ENCODE measurements at regions not wholly inside any gene's neighbourhood (a gene's known extent, or its start where the extent isn't known, plus 50 kb on each side); places are given as distances from the start of the nearest gene placed in this dataset.
"Not testable (repeated sequence)": the region's sequence is repeated elsewhere in the genome, so short reads cannot be mapped to it uniquely, and the experiment has no call there.

GRCh38 chr6:74069089-74069581, 373.1 kb downstream of the CD109 start:
- DNase-seq: no peak

DNA sequence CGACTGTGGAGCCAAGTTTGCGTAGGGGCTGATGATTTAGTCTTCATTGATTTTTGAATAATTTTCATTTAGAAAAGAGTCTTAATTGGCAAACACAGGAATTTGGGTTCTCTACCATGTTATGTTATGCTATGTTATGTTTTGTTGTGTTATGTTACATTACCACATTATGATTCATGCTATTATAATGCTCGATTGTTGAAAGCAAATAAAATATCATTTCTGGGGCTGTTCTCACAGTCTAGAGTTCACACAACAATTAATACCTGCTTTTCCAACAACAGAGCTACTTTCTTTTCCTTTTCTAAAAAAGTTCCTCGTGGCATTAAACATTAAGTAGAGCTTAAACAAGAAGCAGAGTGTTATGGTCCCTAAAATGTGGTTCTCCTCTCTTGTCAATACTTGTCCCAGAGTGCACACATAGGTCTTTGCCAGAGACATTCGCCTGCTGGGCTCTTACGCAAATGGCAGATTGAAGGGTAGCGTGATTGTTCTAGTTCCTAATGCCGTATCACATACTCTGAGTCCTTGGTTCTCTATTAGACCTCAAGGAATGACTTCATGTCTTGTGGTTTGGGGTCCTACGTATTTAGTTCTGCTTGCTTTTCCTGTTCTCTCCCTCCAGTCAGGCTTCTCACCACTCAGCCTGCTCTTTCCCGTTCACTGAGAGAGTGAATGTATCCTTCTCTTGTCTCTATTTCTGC, 370.3 kb downstream of the CD109 start:
- DNase-seq: no peak

DNA sequence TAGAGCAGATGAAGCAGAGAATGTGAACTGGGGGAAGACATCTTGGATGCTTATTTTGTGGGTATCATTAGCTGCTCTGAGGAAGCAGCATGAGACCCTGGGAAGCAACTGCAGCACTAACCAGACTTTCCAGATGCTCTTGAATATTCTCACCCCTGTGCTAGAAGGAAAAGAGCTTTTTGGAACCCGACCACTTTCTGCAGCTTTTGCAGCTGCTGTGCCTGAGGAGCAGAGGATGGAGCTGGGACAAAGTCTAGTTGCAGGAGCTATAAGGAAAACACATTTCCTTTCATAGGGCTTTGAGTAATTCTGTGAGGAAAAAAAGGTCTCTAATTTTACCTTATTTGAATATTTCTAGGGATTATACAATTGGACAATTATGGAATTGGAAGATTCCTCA, 369.7 kb downstream of the CD109 start:
- no peak for DNase-seq

- no peak for DNase-seq
Observed at GRCh38 chr6:74063391-74063790, 367.4 kb downstream of the CD109 start.

GRCh38 chr6:74061201-74061600, 365.2 kb downstream of the CD109 start:
- DNase-seq: no peak

DNA sequence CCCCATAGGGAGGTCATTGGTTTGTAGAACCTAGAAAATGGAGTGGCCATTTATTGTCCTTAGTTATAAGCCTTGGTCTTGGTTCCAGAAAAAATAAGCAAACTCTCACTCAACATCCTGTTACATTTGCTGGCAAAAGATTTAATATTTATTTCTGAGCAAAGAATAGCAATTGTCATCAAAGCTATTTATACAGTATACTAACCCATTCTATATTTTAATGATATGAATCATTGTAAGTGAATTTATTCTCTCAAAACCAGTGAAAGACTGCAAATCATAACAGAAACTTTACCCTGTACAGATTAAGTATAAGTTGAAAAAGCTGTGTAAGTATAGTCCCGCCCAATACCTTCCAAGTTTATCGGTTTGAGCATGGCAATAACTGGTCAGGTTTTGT, 364.4 kb downstream of the CD109 start:
- DNase-seq: no peak

- DNase-seq: no peak
Observed at GRCh38 chr6:74058606-74059005, 362.6 kb downstream of the CD109 start.

DNA sequence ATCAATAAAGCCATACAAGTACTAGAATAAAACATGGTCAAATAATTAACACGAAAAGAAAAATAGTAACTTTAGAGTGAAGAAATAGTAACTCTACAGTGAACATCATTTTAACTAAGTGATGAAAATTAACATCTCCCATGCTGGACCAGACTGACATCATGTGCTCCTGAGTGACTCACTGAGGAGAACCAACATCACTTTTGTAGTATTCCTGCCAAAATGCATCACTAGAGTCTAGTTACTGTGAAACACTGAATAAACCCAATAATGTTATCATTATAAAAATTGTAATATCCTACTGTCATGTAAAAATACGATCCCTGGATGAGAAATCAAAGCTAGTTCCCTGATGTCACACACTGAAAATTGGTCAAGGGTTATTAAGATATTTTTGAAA, 361.3 kb downstream of the CD109 start:
- no peak for DNase-seq

DNA sequence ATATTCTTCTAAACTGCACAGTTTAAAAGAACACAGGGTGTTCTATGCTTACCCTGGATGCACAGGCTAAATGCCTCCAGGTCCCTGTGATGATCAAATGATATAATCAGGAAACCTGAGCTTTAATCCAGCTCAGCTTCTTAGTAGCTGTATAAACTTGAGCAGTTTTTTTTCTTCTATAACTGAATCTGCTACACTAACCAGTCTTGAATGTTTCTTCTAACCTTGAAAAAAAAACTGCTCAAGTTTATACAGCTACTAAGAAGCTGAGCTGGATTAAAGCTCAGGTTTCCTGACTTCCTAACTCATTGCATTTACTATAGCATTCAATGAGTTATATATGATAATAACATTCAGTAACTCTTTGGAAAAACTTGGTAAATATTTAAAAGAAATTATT, 358.2 kb downstream of the CD109 start:
- no peak for DNase-seq

GRCh38 chr6:74050921-74051320, 354.9 kb downstream of the CD109 start:
- no peak for DNase-seq

DNA sequence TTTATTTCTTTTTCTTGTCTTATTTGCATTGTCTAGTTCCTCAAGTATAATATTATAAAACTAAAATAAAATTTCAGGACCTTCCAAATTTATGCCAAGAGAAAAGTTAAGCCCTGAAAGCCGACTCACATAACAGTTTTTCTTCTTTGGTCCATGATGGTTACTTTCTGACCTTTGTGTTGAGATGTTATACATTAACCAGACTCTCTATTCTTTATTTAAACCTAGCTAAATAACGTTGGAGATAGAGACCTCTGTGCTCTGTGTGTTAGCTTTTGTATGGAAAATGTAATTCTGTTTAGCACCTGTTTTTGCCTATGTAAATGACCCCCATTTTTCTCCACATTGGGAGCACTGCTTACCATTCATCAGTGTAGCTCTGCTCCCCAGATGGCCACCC, 352.4 kb downstream of the CD109 start:
- DNase-seq: no peak

GRCh38 chr6:74044417-74045096, 348.6 kb downstream of the CD109 start:
- no peak for DNase-seq

GRCh38 chr6:74041420-74041819, 345.4 kb downstream of the CD109 start:
- DNase-seq: no peak

DNA sequence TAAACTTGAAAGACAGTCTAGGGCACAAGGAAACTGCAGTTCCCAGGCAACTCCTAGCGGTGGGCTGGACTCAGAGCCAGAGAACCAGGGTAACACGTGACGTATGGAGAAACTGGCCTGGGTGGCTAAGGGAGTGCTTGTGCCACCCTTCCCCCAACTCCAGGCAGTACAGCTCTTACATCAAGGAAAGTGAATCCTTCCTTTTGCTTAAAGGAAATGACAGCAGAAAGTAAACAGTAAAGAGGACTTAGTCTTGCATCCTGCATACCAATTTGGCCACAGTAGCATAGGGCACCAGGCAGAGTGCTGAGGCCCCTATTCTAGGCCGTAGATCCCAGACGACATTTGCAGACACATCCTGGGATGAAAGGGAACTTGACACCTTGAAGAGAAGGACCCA, 322.8 kb downstream of the CD109 start:
- DNase-seq: no peak

DNA sequence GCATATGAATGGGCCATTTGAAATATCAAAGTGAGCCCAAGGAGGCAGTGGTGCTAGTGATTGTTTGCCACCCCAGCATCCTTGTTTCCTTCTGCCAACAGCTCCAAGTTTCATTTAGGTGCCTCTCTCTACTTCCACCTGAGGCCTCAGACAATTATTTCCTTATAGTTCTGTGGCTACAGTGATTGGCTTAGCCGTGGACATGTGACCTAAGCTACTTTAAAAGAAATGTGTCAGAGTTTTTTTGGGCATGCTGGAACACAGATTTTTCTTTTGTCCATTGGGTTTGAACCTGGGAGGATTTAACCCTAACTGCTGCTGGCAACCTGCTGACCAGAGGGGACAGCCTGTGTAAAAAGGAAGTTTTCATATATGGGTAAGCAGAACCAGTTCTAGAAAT, 319.4 kb downstream of the CD109 start:
- no peak for DNase-seq

DNA sequence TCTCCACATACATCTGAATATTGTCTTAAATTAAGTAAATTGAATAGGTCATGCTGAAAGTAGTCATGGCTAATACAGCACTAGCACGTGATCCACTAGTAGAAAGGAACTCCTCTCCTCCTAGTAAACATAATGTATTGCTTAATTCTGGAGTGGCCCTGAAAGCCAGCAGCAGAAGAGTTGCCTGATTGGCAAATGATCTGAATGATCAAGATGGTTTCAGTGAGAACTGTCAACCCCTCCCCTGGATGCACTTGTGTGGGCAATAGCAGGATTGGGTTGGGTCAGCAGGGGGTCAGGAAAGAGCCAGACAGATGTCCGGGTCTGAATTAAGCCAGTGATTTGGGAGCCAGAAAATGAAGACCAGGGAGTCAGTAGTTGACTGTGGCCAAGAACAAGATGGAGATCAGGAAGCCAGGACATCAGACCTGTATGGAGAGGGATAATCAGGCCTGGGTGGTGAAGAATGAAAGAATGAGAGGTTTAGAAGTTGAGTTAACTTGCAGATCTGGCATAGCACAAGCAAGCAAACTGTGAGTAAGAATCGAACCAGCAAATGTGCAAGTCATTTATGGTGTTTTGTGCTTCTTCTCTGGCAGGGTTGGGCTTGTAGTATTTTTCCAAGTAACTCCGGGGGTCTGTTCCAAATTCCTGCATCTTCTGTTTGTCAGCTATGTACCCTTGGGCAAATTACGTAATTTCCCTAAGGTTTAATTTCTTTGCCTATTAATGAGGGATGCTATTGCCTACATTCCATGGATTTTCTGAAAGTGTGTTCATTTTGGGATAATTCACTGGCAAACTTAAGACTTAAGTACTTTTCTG, 304.9 kb downstream of the CD109 start:
- no peak for DNase-seq

DNA sequence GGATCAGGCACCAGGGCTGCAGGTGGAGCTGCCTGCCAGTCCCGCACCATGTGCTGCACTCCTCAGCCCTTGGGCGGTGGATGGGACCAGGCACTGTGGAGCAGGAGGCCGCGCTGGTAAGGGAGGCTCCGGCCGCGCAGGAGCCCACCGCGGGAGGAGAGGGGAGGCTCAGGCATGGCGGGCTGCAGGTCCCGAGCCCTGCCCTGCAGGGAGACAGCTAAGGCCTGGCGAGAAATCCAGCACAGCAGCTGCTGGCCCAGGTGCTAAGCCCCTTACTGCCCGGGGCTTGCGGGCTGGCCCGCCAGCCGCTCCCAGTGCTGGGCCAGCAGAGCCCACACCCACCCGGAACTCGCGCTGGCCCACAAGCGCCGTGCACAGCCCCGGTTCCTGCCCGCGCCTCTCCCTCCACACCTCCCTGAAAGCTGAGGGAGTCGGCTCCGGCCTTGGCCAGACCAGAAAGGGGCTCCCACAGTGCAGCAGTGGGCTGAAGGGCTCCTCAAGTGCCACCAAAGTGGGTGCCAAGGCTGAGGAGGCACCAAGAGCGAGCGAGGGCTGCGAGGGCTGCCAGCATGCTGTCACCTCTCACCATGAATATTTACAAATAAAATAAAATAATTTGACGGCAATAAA, 294.7 kb downstream of the CD109 start:
- not testable (repeated sequence) for DNase-seq

DNA sequence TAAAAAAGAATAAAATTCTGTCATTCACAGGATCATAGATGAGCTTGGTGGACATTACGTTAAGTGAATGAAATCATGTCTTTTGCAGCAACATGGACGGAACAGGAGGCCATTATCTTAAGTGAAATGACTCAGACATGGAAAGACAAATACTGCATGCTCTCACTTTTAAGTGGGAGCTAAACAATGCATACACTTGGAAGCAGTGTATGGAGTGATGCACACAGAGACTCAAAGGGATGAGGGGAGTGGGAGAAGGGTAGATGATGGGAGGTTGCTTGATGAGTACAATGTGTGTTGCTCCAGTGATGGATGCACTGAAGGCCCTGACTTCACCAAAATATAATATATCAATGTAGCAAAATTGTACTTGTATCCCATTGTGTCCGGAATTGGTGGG, 293.4 kb downstream of the CD109 start:
- no peak for DNase-seq

- no peak for DNase-seq
Observed at GRCh38 chr6:73985891-73986290, 289.9 kb downstream of the CD109 start.

DNA sequence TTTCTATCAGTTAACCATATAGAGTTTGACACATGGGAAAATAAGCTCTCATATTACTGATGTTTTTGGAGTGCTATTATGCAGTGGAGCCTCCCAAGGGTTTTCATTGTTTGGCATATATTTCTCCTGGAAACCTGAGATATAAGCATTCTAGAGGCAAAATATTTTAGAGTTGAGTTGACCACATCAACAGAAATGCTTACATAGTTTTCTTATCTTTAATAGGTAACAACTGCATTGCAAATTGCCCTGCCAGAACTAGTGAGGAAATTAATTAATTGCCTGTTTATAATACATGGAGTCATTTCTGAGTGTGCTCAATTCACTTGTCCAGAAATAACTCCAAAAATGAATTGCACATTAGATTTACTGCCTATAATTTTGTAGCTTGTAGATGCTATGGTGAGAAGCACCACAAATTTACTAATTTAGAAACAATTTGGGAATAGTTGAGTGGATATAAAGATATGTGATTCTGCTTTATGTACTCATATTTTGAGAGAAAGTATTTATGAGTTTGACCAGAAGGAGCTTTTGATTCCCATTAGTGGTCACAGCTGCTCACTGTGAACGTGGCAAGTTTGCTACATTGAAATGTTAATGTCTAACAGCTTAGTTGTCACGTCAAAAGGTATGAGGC, 288.7 kb downstream of the CD109 start:
- no peak for DNase-seq

DNA sequence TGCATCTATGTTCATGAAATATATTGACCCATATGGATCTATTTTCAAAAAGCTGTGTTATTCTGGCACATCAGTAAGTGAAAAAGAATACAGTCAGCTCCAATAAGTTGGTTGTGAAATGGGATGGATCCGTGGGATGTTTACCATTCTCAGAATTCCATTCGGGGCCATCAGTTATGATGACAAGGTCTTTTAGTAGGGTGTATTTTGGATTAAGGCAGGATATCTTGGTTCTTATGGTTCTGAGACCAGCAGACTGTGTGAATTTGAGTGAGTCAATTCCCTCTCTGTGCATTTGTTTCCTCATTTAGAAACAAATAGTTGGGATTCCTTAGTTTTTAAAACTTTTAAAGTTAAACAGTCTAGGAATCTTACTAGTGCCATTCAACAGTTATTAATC, 287.4 kb downstream of the CD109 start:
- no peak for DNase-seq

- no peak for DNase-seq
Observed at GRCh38 chr6:73980096-73980495, 284.1 kb downstream of the CD109 start.

DNA sequence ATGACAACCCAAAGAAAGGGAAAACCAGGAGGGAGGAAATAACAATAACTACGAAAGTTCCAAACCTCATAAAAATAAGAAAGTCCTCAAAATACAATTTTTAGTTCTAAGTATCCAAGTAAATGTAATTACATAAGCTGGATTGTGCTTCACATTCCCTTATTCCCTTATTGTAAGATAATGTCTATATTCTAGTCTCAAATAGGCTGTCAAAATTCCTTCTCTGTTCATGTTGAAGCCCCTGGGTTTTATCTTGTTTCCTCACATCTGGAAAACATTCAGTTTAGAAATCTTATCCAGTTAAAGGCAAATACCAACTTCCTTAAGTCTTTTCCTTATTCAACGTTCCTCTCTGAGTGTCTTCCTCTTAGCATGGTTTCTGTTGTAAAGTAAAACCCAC, 282.3 kb downstream of the CD109 start:
- no peak for DNase-seq
